Pancreas (tissue), 10 donors: ENCODE measurements at regions not wholly inside any gene's neighbourhood (a gene's known extent, or its start where the extent isn't known, plus 50 kb on each side); places are given as distances from the start of the nearest gene placed in this dataset.

Experiments
- ATAC-seq, 4 donors: fragments of 200-7000 bp; cut with Tn5 transposase; one replicate each; pipeline versions ENCODE4 v1.8.0 to v1.9.1; 2020; ENCODE audit warnings: mild to moderate bottlenecking in 4 of 4, moderate library complexity in 4 of 4
- DNase-seq, 6 donors: peaks; one replicate each; pipeline ENCODE4 v3.0.0-alpha.2; 2020
- FAIRE-seq: peaks from 2 replicates; lab custom pipeline; 2012; peaks lifted over from hg19 to GRCh38; lab: Jason Lieb, UNC
- H3K27ac ChIP-seq, 4 donors: fragments of 200-600 bp; sonication (generic); 1 replicate in 3 of 4; 2 replicates in 1 of 4; pipeline versions ENCODE4 v1.5.0 to v1.8.0; 2020
- H3K27me3 ChIP-seq, 4 donors: fragments of 200-600 bp; one replicate each; pipeline ENCODE4 v1.8.0; 2021
- H3K36me3 ChIP-seq, 3 donors: fragments of 200-600 bp; sonication (generic) in 1 of 3; one replicate each; pipeline versions ENCODE4 v1.5.0 to v1.8.0; 2020 to 2021
- H3K4me1 ChIP-seq, 3 donors: fragments of 200-600 bp; one replicate each; pipeline ENCODE4 v1.8.0; 2021
- H3K4me3 ChIP-seq, 4 donors: fragments of 200-600 bp; sonication (generic) in 2 of 4; one replicate each; pipeline versions ENCODE4 v1.5.0 to v1.8.0; 2020 to 2021
- H3K9me3 ChIP-seq, 4 donors: fragments of 200-600 bp; one replicate each; pipeline ENCODE4 v1.8.0; 2021
- WGBS, 2 donors: extraction: QIAGEN DNeasy Blood & Tissue Kit; methylation state at CpG; one replicate each; pipeline ENCODE4 v1.1.7; 2013; 5-methylcytosine and 5-hydroxymethylcytosine counted together
- intact Hi-C, 3 donors: fragments of 100-400 bp; cut with DNase I; formaldehyde crosslinking; loops; one replicate each; pipeline versions ENCODE4 v1.11.1 to v1.14.2; 2022
- TF ChIP-seq, protein P1 (sequence below), 4 donors: fragments of 200-600 bp; sonication (generic) in 3 of 4; IDR thresholded peaks; one replicate each; pipeline versions ENCODE4 v1.5.0 to v1.8.0; 2021; ENCODE audit warnings: antibody characterized with exemption in 4 of 4
- donor health status: healthy with polysubstance abuse.
- donor health status: DM: no; HTN: no; CAD: no; lungs with moderate emphysema.
- donor health status: DM: no; HTN: no; CAD: no.
- donor health status: control.
- donor health status: control.
- donor health status: Bipolar disorder and iron deficiency.
- donor health status: DM: yes; HTN: yes; CAD: no.
- donor health status: DM: no; HTN: no; CAD: no.
- donor health status: DM: no; HTN: no; CAD: no.
- donor health status: DM: yes; HTN: yes; CAD: no.

- no peak for ATAC-seq
- WGBS, 2 donors: 67 to 75% methylated on average over 3 of the region's 3 CpGs
These were observed 393.5 kb upstream of the NRSN1 start for GRCh38 chr6:23732521-23732920.

DNA sequence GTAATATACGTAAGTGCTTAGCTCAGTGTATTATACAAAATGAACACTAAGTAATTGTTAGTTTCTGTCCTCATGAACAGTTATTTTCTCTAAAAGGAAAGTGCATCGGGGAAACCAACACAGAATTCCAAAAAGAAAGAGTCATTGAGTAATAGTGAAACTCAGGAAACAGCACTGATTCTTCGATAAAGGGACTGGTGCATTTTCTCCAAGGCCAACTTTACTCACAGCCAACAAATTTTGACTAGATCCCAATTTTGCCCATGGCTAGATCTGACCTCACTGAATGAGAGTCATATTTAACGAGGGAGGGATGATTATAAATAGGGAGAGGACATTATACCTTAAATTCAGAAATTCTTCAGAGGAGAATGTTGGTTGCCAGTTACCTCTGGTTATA, 390.9 kb upstream of the NRSN1 start:
- Histone ChIP-seq H3K4me3 (no peak overlapping the region), H3K9me3 (no peaks in the 10 kb centered on the region), H3K4me1 (no peaks in the 10 kb centered on the region), H3K36me3 (no peaks in the 10 kb centered on the region), H3K27ac (no peak overlapping the region), H3K27me3 (no peaks in the 10 kb centered on the region)
- no peak for FAIRE-seq
- TF ChIP-seq, protein P1, sequence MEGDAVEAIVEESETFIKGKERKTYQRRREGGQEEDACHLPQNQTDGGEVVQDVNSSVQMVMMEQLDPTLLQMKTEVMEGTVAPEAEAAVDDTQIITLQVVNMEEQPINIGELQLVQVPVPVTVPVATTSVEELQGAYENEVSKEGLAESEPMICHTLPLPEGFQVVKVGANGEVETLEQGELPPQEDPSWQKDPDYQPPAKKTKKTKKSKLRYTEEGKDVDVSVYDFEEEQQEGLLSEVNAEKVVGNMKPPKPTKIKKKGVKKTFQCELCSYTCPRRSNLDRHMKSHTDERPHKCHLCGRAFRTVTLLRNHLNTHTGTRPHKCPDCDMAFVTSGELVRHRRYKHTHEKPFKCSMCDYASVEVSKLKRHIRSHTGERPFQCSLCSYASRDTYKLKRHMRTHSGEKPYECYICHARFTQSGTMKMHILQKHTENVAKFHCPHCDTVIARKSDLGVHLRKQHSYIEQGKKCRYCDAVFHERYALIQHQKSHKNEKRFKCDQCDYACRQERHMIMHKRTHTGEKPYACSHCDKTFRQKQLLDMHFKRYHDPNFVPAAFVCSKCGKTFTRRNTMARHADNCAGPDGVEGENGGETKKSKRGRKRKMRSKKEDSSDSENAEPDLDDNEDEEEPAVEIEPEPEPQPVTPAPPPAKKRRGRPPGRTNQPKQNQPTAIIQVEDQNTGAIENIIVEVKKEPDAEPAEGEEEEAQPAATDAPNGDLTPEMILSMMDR (IDR thresholded peaks at IDR 0.05): no peak
- WGBS, 2 donors: 68 to 78% methylated on average over 4 of the region's 4 CpGs
- no peak for DNase-seq
- intact Hi-C loops: no loop called here
- ATAC-seq: no peak

More at GRCh38 chr6:23732521-23732920, 393.5 kb upstream of the NRSN1 start:
- TF ChIP-seq, protein P1 (IDR thresholded peaks at IDR 0.05): no peak
- Histone ChIP-seq H3K4me1 (no peaks in the 10 kb centered on the region), H3K4me3 (no peak overlapping the region), H3K9me3 (no peaks in the 10 kb centered on the region), H3K36me3 (no peaks in the 10 kb centered on the region), H3K27me3 (no peaks in the 10 kb centered on the region), H3K27ac (no peak overlapping the region)
- FAIRE-seq (no peak), DNase-seq (no peak)
- intact Hi-C loops: no loop called here

DNA sequence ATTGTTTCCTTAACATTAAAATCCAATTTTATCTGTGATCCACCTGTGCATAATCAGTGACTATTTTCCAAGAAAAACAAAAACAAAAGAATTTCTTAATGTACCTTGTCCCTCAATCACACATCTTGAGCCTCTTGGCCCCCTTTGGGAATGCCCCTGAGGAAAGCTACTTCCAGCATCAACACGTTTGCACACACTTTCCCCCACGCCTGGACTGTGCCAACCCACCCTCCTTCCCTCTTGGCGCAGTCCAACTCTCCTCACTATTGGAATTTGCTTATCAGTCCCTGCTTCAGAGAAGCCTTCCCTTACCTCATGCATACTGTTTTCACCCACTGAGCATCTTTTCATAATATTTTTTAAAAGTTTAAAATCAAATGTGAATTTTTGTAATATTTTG, 389.4 kb upstream of the NRSN1 start:
- WGBS, 2 donors: 33 to 45% methylated on average over 3 of the region's 3 CpGs
- H3K27me3 ChIP-seq: no peaks in the 10 kb centered on the region
- H3K4me3 ChIP-seq: no peak overlapping the region
- TF ChIP-seq, protein P1 (IDR thresholded peaks at IDR 0.05): no peak
- H3K4me1 ChIP-seq: no peaks in the 10 kb centered on the region
- H3K27ac ChIP-seq: no peak overlapping the region
- FAIRE-seq: no peak
- no peaks in the 10 kb centered on the region for H3K36me3 ChIP-seq
- ATAC-seq: no peak
- intact Hi-C loops: no loop called here
- no peaks in the 10 kb centered on the region for H3K9me3 ChIP-seq
- no peak for DNase-seq

- Histone ChIP-seq H3K4me1 (no peaks in the 10 kb centered on the region), H3K27ac (no peak overlapping the region), H3K9me3 (no peaks in the 10 kb centered on the region), H3K36me3 (no peaks in the 10 kb centered on the region), H3K4me3 (no peak overlapping the region), H3K27me3 (no peaks in the 10 kb centered on the region)
- FAIRE-seq (no peak), DNase-seq (no peak), ATAC-seq (no peak)
- WGBS, 2 donors: 31 to 35% methylated on average over 5 of the region's 5 CpGs
- intact Hi-C loops: no loop called here
- TF ChIP-seq, protein P1 (IDR thresholded peaks at IDR 0.05): no peak
These were observed 378.8 kb upstream of the NRSN1 start for GRCh38 chr6:23747239-23747638.

DNA sequence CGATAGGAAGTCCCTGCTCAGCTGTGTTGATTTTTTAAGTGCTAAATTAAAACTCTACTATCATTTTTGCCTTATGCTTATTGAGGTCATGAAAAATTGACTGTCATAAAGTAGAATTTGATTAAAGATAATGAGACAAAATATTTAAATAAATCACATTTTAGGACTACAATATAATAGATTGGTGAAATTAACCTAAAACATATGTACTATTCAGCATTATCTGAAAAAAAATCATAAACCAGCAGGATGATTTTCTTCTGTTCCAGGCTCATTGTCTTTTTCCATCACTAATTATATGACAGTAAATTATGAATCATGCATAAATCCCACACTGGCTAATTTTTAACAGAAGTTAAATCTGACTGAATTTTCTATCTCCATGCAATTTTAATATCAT, 373.6 kb upstream of the NRSN1 start:
- H3K4me3 ChIP-seq: no peak overlapping the region
- H3K36me3 ChIP-seq: no peaks in the 10 kb centered on the region
- intact Hi-C loops: no loop called here
- H3K27me3 ChIP-seq: no peaks in the 10 kb centered on the region
- H3K9me3 ChIP-seq: no peaks in the 10 kb centered on the region
- no peak overlapping the region for H3K27ac ChIP-seq
- H3K4me1 ChIP-seq: no peaks in the 10 kb centered on the region
- WGBS, 2 donors: 46 to 81% methylated on average over 1 of the region's 1 CpG
- ATAC-seq (no peak), DNase-seq (no peak), FAIRE-seq (no peak)
- TF ChIP-seq, protein P1 (IDR thresholded peaks at IDR 0.05): no peak
